Suppressor macrophage treated with lipopolysaccharide for 1 hour (primary cell): ENCODE measurements at regions not wholly inside any gene's neighbourhood (a gene's known extent, or its start where the extent isn't known, plus 50 kb on each side); places are given as distances from the start of the nearest gene placed in this dataset.
"Not testable (repeated sequence)": the region's sequence is repeated elsewhere in the genome, so short reads cannot be mapped to it uniquely, and the experiment has no call there.

Source experiments
- DNase-seq, 3 donors: peaks; one replicate each; pipeline ENCODE4 v3.0.0-alpha.2; 2020 to 2022

DNA sequence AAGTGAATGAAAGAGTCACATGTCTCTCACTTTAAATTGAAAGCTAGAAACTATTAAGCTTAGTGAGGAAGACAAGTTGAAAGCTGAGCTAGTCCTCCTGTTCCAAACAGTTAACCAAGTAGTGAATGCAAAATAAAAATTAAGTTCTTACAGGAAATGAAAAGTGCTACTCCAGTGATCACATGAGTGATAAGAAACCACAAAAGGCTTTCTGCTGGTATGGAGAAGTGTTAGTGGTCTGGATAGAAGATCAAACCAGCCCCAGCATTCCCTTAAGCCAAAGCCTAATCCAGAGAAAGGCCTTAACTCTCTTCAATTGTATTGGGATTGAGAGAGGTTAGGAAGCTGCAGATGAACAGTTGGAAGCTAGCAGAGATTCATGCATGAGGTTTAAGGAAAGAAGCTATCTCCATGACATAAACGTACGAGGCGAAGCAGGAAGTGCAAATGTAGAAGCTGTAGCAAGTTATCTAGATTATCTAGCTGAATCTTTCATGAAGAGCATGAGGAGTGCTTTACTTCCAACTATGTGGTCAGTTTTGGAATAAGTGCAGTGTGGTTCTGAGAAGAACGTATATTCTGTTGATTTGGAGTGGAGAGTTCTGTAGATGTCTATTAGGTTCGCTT, 261.6 kb downstream of the MDFIC start:
- DNase-seq, result peak in 2 of 3 donors; percentile 1 to 9

DNA sequence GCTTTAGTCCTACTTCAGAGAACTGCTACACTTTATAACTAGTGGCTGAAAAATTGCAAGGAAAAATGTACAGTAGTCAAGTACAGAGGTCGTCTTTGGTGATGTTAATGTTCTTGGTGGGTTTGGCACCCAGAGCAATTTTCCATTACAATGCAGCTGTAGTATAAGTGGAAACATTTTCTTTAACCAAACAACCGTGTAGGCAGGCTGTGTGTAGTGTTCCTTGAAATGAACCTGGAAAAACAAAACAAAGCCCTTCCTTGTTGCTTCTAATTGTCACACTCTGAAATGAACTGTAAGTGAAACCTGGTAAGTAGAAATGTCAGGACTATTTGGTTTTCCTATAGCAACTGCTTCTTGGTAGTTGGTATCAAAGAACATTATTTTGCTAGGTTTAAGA, 256.9 kb downstream of the MDFIC start:
- DNase-seq, result no peak

DNA sequence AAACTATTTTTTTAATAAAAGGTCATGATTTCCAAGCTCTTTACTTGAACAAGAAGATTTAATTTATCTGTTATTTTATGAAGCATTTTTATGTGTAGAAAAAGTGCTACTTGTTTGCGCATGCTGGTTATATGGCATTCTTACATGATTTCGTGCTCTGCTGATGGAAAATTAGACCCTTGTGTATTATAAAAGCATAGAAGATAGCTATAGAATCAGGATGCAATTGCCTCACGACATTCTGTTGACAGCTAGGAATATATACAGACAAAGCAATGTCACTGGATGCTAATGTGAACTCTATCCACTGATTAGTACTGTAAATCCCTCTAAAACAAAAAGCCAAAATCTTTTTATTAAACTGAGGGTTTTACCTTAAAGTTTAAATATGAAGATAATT, 255.9 kb downstream of the MDFIC start:
- no peak for DNase-seq

DNA sequence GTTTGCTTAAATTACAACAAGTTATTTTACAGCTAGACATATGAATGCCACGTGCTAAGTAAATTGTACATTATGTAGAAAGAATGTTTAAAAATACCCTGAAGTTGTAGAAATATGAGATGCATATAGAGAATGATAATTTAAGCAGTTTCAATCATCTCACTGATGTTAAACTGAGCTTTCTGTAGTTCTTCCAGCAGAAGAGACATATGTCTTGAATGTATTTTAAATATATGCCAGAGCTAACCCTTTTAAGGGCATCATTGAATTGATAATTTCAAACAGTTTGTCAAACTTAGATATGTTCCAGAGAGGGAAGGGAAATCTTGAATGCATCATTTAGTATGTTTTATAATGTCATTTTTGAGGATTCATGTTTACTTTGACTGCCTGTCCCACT, 255.2 kb downstream of the MDFIC start:
- no peak for DNase-seq

DNA sequence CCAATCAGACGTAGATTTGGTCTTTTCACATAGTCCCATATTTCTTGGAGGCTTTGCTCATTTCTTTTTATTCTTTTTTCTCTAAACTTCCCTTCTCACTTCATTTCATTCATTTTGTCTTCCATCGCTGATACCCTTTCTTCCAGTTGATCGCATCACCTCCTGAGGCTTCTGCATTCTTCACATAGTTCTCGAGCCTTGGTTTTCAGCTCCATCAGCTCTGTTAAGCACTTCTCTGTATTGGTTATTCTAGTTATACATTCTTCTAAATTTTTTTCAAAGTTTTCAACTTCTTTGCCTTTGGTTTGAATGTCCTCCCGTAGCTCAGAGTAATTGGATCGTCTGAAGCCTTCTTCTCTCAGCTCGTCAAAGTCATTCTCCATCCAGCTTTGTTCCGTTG, 250.5 kb downstream of the MDFIC start:
- DNase-seq, result not testable (repeated sequence)

DNA sequence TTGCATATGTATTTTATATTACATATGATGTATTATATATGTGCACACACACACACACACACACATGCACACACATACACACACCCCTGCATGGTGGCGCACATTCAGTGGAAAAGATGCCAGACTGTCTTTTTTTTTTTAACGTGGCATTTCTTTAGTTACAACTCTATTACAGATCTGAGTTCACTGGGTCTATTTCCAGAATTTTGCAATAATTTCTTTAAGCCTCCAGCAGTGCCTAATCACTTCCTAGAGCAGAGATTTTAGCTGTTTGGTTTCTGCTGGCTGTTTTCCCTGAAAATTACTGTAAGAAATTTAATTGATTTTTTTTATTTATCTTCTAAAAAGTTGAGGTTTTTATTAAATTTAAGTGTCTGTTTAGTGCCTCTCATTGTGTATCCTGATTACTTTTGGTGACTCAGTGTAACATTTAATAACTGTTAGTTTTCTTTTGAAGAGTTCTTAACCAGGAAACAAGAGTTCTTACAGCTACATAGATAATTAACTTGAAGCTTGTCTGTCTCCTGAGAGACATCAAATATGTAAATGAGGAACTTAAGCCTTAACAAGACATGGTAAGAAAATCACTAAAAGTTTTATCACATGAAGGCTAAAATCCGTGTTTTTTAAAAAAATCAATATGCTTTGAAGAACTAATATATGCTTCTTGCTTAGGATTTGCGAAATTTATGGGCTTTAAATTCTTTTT, 232.0 kb downstream of the MDFIC start:
- DNase-seq, result peak in 2 of 3 donors; percentile 25 to 47

DNA sequence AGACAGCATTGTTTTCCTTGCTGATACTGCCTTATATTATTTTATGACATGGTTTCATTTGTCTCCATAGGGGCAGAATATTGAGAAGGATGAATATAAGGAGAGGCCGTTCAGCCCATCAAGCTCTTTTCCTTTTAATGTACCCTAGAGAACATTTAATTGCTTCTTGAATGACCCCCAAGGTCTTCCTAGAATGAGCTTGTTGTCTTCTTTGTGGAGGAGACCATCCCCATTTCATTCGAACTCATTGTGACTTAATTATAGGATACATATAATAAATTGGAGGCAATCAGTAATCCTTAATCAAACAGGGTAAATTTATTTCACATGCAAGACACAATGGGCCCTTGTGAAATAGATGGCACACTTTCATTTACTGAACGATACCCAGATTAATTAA, 231.3 kb downstream of the MDFIC start:
- DNase-seq, result no peak

DNA sequence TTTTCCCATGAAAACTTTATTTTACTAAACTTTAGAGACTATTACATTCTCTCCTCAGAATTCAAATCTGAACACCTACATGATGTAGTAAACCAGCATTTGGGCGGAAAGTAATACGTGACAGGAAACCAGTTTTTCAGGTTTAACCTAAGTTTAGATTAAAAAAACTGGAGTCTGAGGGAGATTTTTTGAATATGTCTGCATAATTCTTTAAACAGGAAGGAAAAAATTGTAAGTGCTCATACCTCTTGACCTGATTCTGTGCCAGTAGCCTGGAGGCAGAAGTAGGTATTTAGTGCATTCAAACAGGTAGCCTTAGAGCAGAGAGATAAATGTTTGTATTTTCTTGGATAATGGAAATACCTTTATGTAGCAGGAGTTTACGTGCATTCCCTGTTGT, 224.3 kb downstream of the MDFIC start:
- DNase-seq, result no peak

DNA sequence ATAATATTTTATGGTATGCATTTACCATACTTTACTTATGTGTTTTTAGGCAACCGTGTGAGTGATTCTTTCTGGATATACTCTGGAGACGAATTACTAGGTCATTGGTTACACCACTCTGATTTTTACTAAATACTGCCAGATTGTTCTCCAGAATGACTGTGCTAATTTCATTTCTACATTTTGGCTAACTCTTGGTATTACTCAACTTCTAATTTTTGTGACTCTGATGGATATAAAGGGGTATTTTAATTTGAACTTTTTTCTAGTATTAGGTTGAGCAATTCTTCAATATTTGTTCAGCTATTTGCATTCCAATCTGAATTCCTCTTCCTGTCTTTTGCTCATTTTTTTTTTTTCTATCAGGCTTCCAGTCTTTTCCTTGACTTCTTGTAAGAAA, 223.6 kb downstream of the MDFIC start:
- DNase-seq, result peak in 2 of 3 donors; percentile 53 to 60

DNA sequence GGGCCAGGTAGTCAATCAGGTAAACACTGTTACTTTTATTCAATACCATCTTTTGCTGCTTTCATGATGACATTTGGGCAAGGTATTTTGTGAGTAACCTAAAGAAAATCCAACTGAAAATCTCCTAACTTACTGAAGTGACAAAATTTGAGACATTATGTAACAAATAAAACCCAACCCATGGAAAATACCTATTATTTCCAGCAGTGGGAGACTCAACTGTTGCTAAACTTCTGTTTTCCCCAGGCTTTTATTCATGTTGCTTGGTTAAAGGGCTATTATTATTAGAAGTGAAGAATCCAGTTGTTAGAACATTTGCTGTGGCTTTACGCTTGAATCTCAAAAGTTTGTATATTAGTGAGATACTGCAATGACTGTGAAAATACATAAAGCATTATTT, 215.9 kb downstream of the MDFIC start:
- DNase-seq, result peak; percentile 12 to 40 (median 23)

DNA sequence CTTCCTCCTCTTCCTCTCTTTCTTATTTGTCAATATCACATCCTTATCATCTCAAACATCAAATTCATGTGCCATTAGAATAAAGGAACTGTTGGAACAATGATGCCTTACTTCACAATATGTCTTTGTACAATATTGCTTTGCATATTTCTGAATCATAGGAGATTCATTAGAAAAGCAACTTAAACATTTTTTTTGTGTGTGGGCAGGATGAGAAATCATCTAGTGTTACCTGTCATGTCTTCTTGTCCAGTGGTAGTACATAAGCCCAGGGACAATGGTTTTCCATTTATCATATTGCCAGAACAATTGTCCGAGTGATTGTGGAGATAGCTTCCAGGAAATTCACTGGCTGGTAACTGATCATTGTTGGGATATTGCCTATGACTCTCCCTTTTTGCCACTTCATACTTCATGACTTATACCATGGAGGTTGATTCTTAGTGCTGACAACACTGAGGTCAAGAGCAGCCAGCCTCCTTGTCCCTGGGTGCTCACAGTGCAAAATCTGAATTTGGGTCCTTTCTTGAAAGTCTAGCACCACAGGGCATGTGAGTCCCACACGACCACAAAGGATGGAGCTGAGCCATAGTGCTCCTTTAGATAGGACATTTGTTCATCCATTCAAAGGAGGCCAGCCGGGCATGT, 215.0 kb downstream of the MDFIC start:
- peak in 1 of 3 donors; percentile 26 for DNase-seq

DNA sequence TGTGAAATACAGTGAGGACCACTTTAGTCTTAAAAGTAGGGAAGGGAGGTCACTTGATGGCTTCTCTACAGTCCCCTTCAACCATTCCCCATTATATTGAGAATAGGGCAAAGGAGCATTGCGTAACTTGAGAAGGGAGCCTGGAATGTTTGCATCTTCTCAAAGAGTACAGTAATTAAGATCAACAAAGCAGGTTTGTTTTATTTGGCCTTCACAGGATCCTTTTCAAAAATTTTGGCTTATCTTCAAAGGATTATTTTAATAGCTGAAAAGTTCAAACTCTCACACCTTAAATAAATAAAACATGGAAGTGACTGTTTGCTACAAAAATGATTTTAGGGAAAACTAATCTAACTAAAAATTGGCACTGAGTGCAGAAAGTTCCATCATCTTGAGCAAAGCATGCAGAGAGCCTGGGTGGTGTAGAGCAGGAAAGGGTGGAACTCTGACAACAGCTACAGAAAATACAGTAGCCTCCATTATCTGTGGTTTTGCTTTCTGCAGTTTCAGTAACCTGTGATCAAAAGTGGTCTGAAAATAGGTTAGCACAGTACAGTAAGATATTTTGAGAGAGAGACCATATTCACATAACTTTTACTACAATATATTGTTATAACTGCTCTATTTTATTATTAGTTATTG, 214.0 kb downstream of the MDFIC start:
- DNase-seq, result no peak

DNA sequence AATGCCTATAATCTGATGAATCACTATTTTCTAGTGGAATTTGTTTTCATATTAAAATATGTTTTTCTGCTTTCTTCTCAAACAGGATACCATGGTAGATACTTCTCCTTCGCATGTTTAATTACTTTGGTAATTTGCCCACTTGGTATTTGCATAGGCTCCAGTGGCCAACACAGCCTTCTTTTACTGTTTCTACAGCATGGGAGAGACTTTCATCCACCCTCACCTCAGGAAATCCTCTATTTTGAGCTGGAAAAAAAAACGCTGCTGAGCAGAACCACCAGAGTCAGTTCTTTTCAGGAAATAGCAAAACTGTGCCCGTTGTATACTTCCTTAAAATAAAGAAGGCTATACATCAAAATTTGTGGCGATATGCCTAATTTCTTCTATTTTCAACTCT, 213.3 kb downstream of the MDFIC start:
- peak in 2 of 3 donors; percentile 10 to 38 for DNase-seq

DNA sequence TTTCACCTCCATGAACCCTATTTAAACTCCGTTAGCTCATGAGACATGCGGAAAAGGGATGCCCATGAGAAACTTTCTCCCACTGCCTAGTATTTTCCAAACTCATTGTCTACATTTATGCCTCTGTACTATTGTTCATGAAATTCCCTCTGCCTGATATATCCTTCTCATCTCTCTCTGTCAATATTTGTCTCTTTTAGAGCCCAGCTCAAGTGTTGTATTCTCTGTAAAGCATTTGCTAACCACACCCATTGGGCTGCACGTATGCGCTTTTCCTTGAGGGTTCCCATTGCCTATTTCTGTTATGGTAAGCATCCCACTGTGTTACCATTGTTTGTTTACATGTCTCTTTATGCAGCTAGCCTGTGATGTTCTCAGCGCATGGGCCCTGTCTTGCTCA, 211.4 kb downstream of the MDFIC start:
- DNase-seq, result no peak

DNA sequence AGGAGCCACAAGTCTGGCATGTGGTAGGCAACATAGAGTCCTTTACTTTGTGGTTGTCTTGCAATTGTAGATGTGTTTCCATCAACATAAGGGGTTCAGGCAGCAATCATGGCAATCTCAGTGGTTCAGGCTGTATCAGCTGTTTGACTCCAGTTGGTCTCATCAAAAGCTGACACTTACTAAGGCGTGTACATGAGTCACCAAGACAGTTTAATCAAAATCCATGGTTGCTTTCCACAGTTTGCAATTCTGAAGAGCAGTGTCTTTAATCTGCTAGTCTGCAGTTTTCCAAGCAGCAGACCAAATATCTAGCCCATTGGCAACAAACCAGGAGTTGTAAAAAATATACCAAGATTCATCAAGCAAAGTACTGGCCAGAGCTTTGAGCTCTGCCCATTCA, 210.2 kb downstream of the MDFIC start:
- DNase-seq, result no peak

DNA sequence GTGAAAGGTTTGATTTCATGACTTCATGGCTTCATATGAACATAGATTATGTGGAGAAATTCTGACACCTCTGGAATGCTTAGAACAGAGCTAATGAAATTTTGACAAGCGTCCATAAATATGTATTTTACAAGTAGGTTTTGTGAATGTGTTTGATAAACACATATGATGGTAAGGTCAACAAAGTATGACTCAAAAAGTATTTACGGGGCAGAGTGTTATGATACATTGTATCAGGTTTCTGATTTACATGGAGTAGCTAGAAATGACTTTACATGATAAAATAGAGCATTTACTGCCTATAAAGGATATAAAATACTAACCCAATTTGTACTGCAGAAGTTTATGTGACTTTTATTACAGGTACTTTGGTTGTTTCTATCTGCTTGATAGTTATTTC, 206.3 kb downstream of the MDFIC start:
- no peak for DNase-seq

DNA sequence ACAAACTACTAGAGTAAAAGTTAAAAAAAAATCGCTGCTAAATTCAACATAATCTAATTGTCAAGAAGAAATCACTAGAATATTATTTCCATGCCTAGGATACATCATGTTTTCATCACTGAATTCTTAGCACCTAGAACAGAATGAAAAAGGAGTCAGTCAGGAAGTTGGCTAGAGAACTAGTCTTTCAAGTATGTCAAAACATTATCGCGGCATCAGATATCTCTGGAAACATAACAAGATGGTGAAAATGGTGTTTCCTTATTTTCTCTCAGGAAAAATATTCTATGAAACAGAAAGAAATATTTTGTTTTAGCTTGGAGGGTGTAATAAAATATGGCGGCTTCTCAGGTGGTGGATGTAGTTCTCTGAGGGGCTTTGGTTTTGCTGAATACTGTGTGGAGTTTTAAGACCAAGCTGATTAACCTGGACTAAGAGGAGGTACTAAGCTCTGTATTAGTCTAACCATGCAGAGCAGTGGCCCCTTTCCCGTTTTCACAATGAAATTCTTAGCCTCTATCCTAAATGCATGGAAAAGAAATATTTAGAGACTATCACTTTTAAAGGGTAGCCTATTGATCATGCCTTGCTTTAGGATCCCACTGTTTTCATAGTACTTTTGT, 205.6 kb downstream of the MDFIC start:
- DNase-seq, result no peak

DNA sequence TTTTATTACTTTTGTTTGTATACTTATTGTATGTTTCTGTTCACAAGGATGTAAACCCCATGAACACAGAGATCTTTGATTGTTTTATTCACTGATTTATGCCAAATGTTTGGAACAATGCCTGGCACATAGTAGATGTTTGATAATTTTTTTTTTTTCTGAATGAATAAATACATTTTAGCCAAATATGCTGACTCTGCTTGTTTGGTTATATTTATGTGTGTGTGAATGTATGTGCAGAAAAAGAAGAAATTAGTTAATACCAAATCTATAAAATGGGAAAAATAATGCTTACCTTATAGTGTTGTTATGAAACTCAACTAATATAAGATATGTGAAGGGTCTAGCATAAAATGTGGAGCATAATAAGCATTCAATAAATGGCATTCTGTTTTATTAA, 203.9 kb downstream of the MDFIC start:
- DNase-seq, result no peak

DNA sequence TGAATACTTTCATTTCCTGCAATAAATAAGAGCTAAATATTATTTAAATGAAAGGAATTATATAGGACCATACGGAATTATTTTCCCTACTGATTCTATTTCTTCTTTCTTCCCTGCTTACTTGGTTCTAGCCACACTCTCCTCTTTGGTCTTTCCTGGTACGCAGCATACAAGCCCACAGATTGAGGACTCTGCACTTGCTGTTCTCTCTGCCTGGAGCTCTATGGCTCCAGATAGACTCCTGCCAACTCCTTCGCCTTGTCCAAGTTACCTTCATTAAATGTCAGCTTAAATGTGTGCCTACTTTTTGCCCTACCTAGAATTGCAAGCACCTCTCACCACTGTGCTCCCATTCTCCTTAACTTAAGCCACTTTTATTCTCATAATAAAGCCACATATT, 203.4 kb downstream of the MDFIC start:
- DNase-seq, result no peak

DNA sequence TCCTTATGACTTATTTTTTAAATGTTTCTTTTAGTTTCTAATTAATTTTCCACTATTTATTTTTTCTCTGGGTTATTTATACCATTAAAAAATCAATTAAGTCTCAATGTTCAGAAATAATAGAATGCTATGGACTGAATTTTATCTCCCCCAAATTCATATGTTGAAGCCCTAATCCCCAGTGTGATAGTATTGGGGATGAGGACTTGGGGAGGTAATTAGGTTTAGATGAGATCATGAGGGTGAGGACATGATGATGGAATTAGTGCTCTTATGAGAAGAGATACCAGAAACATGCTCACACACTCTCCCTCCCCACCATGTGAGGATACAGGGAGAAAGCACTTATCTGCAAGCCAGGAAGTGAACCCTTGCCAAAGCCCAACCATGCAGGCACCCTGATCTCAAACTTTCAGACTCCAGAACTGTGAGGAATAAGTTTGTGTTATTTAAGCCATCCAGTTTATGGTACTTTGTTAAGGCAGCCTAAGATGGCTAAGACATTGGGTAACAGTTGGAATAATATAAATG, 202.6 kb downstream of the MDFIC start:
- no peak for DNase-seq

DNA sequence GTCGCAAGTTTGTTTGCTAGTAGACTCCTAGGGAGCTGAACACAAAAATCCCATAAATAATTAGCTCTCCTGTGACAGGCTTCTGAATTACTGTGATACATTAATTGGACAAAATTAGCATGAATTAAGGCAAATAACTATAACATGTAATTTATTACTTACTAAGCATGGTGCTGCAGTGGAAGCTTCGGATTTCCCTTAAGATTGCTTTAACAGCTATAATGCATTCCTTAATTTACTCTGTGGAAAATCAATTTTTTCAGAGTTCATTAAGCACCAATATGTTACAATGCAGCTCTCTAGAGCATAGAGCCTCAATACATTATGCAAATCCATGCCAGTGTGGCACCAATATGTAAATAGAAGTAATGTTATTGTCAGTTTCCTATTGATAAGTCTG, 201.5 kb downstream of the MDFIC start:
- no peak for DNase-seq

DNA sequence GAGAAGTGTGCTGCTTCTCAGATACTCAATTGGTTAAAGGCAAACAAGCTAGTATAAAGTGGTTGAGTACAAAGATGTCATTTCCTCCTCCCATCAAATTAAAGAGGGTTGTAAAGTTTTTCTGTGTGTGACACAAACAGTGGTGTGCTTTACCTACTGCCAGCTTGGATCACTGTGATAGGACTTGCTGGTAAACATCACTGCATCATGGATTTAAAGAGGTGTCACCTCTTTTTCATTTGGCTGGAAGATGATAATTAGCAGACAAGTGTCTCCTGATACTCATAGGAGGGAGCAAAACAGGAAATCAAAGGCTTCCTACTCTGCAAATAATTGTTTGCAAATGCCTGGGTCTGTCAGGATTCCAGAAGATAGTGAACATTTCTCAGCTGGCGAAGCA, 200.5 kb downstream of the MDFIC start:
- DNase-seq, result no peak

DNA sequence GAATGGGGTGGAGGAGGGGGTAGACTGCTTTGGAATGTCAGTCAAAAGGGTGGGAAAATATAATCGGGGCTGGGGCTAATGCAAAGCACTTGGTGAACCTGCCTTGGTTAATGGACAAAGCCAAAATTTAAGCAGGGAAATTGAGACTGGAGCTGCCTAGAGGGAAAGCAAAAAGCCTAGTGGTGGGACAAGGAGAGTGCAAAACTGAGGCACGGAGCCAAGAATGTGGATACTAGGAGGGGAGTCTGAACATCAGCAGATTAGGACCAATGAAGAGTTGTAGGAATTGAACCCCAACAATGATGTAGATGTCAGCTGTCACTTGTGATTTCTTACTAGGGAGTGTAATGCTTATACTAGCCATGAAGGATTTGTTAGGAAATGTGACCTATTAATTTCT, 195.9 kb downstream of the MDFIC start:
- DNase-seq, result no peak
